ENCODE measurements at regions not wholly inside any gene's neighbourhood (a gene's known extent, or its start where the extent isn't known, plus 50 kb on each side); places are given as distances from the start of the nearest gene placed in this dataset.

DNA sequence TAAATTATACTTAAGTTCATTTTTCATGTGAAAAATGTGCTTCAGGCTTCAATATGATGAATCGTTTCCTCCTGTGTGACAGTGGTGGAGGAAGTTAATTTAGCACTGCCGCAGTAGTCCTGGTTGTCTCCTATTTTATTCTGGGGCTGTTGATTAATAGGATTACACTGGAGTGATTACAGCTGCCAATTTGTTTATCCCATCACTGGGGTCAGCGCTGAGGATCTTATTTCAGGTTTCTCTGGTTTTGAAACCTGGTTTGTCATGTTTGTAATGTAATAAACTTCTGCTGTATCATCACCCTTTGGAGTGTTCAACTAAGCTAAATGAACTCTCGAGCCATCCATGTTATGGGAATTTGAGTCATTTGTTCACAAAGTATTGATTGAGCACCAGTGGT lies 241.7 kb upstream of the KCNN2 start:
- TF ChIP-seq POLR2AphosphoS5 (IDR thresholded peaks at IDR 0.05; ENCODE audit: low read depth, low read length) (no peak), POLR2A (IDR thresholded peaks at IDR 0.05; ENCODE audit: low read depth, low read length) (no peak)

All from GM12892 (cell line).